ENCODE measurements at regions not wholly inside any gene's neighbourhood (a gene's known extent, or its start where the extent isn't known, plus 50 kb on each side); places are given as distances from the start of the nearest gene placed in this dataset.

DNA sequence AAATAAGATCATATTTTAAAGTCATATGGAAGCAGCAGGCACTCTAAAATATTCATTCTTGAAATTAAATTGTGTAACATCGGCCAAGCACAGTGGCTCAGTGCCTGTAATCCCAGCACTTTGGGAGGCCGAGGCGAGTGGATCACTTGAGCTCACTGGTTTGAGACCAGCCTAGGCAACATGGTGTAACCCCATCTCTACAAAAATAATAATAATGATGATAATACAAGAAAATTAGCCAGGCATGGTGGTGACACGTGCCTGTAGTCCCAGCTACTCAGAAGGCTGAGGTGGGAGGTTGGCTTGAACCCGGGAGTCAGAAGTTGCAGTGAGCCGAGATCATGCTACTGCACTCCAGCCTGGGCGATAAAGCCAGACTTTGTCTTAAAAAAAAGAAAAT is 77.4 kb downstream of the TRIM29 start:
- Histone ChIP-seq H2AFZ (no peak overlapping the region), H3K4me3 (no peak overlapping the region), H3K27ac (ENCODE audit: low read depth) (no peak overlapping the region), H3K4me2 (no peak overlapping the region), H3K79me2 (replicated peaks; ENCODE audit: insufficient read depth) (0 out of 2 replicates have a peak, but pooled peaks cover 4% of the 10 kb centered on the region), H3K27me3 (ENCODE audit: insufficient read depth) (no peaks in the 10 kb centered on the region), H3K9me2 (ENCODE audit: insufficient read depth) (peaks cover 12% of the 10 kb centered on the region), H3K36me3 (ENCODE audit: insufficient read depth) (no peaks in the 10 kb centered on the region), H3K4me1 (ENCODE audit: insufficient read depth) (peaks cover 40% of the 10 kb centered on the region), H4K20me1 (replicated peaks; ENCODE audit: insufficient read depth) (no peaks in the 10 kb centered on the region), H3F3A (replicated peaks; ENCODE audit: low read depth) (peaks cover 13% of the 10 kb centered on the region; the same call in 1 of the 2 replicates)
- Mint-ChIP-seq H3K4me3 (no peak overlapping the region), H3K27me3 (ENCODE audit: insufficient read depth, low read depth, poor library complexity) (peaks cover 17% of the 10 kb centered on the region), H3K36me3 (ENCODE audit: low read depth) (no peaks in the 10 kb centered on the region; the same call in 1 of the 3 replicates), H3K27ac (no peak overlapping the region), H3K4me1 (peaks cover 37% of the 10 kb centered on the region), H3K9me3 (no peaks in the 10 kb centered on the region; the same call in 2 of the 3 replicates)
- DNase-seq (ENCODE audit: low spot score), result no peak
- TF ChIP-seq JUNB (IDR thresholded peaks at IDR 0.05; ENCODE audit: unreplicated experiment) (no peak), CTCF (conservative IDR thresholded peaks at IDR 0.05; ENCODE audit: low read depth in 2 of 2) (no peak), EZH2 (IDR thresholded peaks at IDR 0.05; ENCODE audit: low read depth, unreplicated experiment) (no peak), POLR2AphosphoS5 (IDR thresholded peaks at IDR 0.05; ENCODE audit: low read depth) (no peak), ZNF462 (CRISPR knock-in tag; IDR thresholded peaks at IDR 0.05) (no peak), CREB1 (CRISPR knock-in tag; IDR thresholded peaks at IDR 0.05; ENCODE audit: low read depth) (no peak), EZH2phosphoT487 (IDR thresholded peaks at IDR 0.05; ENCODE audit: unreplicated experiment) (no peak), NANOG (IDR thresholded peaks at IDR 0.05; ENCODE audit: borderline replicate concordance) (no peak), ZNF114 (CRISPR knock-in tag; IDR thresholded peaks at IDR 0.05) (no peak), ZNF331 (CRISPR knock-in tag; IDR thresholded peaks at IDR 0.05; ENCODE audit: low read depth) (no peak), STAT1 (IDR thresholded peaks at IDR 0.05; ENCODE audit: unreplicated experiment) (no peak)
- TF ChIP-seq, protein P1, sequence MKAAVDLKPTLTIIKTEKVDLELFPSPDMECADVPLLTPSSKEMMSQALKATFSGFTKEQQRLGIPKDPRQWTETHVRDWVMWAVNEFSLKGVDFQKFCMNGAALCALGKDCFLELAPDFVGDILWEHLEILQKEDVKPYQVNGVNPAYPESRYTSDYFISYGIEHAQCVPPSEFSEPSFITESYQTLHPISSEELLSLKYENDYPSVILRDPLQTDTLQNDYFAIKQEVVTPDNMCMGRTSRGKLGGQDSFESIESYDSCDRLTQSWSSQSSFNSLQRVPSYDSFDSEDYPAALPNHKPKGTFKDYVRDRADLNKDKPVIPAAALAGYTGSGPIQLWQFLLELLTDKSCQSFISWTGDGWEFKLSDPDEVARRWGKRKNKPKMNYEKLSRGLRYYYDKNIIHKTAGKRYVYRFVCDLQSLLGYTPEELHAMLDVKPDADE (IDR thresholded peaks at IDR 0.05), result no peak
- TF ChIP-seq, protein P2, sequence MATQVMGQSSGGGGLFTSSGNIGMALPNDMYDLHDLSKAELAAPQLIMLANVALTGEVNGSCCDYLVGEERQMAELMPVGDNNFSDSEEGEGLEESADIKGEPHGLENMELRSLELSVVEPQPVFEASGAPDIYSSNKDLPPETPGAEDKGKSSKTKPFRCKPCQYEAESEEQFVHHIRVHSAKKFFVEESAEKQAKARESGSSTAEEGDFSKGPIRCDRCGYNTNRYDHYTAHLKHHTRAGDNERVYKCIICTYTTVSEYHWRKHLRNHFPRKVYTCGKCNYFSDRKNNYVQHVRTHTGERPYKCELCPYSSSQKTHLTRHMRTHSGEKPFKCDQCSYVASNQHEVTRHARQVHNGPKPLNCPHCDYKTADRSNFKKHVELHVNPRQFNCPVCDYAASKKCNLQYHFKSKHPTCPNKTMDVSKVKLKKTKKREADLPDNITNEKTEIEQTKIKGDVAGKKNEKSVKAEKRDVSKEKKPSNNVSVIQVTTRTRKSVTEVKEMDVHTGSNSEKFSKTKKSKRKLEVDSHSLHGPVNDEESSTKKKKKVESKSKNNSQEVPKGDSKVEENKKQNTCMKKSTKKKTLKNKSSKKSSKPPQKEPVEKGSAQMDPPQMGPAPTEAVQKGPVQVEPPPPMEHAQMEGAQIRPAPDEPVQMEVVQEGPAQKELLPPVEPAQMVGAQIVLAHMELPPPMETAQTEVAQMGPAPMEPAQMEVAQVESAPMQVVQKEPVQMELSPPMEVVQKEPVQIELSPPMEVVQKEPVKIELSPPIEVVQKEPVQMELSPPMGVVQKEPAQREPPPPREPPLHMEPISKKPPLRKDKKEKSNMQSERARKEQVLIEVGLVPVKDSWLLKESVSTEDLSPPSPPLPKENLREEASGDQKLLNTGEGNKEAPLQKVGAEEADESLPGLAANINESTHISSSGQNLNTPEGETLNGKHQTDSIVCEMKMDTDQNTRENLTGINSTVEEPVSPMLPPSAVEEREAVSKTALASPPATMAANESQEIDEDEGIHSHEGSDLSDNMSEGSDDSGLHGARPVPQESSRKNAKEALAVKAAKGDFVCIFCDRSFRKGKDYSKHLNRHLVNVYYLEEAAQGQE (IDR thresholded peaks at IDR 0.05; ENCODE audit: unreplicated experiment), result no peak
- no peak for ATAC-seq
